Stimulated activated CD4-positive, alpha-beta T cell treated with anti-CD3 and anti-CD28 coated beads, TNF-alpha, amount 100 ng/mL, for 4 hours (primary cell): ENCODE measurements at regions not wholly inside any gene's neighbourhood (a gene's known extent, or its start where the extent isn't known, plus 50 kb on each side); places are given as distances from the start of the nearest gene placed in this dataset.
A peak's percentile ranks its signal among the peaks of the same experiment; 100 is the strongest.

ENCODE experiments used
- DNase-seq, 3 experiments: peaks; one replicate each; pipeline ENCODE4 v3.0.0-alpha.2; 2020; ENCODE audit warnings: low read depth in 3 of 3

GRCh38 chr2:171225302-171225980 lies 64.7 kb upstream of the TLK1 start:
- no peak for DNase-seq

- no peak for DNase-seq
Measured at GRCh38 chr2:171217330-171217729, 56.6 kb upstream of the TLK1 start.

- no peak for DNase-seq
Measured at GRCh38 chr2:171216631-171217030, 55.9 kb upstream of the TLK1 start.

GRCh38 chr2:171214093-171214492 lies 53.4 kb upstream of the TLK1 start:
- DNase-seq = no peak

- peak in 1 of 3 experiments; percentile 3 for DNase-seq
Measured at GRCh38 chr2:171210864-171211431, 50.3 kb upstream of the TLK1 start.
